ENCODE measurements at regions not wholly inside any gene's neighbourhood (a gene's known extent, or its start where the extent isn't known, plus 50 kb on each side); places are given as distances from the start of the nearest gene placed in this dataset.
A peak's percentile ranks its signal among the peaks of the same experiment; 100 is the strongest.

- BruUV-seq (replicated peaks), result no TSS peak
- Histone ChIP-seq H3K4me1 (ENCODE audit: control insufficient read depth, extremely low read depth, insufficient read depth, low read length) (peaks cover 35% of the 10 kb centered on the region), H3K9me1 (replicated peaks; ENCODE audit: control insufficient read depth, extremely low read depth, insufficient read depth, low read length) (no peaks in the 10 kb centered on the region), H3K27ac (ENCODE audit: insufficient read depth, low read depth, low read length) (peak overlapping the region; percentile 74), H4K20me1 (replicated peaks; ENCODE audit: control insufficient read depth, extremely low read depth, insufficient read depth, low read length) (no peaks in the 10 kb centered on the region), H3K27me3 (ENCODE audit: control insufficient read depth in 2 of 2, insufficient read depth in 2 of 2, low read length in 2 of 2) (no peaks in the 10 kb centered on the region), H2AFZ (ENCODE audit: low read depth, low read length) (peak overlapping the region; percentile 34), H3K4me2 (ENCODE audit: insufficient read depth, low read length) (peak overlapping the region; percentile 30), H3K4me3 (replicated peaks in 1 of 3; ENCODE audit: insufficient read depth in 1 of 3, low read depth in 1 of 3, low read length in 3 of 3) (no peak overlapping the region), H3K9me3 (replicated peaks; ENCODE audit: control insufficient read depth, insufficient read depth, low read length) (no peaks in the 10 kb centered on the region), H3K36me3 (ENCODE audit: control insufficient read depth in 2 of 2, extremely low read depth in 1 of 2, insufficient read depth in 2 of 2, low read length in 2 of 2) (no peaks in the 10 kb centered on the region), H3K9ac (replicated peaks; ENCODE audit: extremely low read depth, insufficient read depth, low read length) (peak overlapping the region; percentile 37), H3K79me2 (ENCODE audit: control insufficient read depth, insufficient read depth, low read length) (no peaks in the 10 kb centered on the region)
- peak; percentile 83 for FAIRE-seq
- ChIA-PET CTCF (interaction anchor here (0.6 to 1.0 kb wide), 5 partner anchors 14 to 115 kb away, joined by 3 to 4 read pairs (median 4); no protein-coding TSS in a partner anchor), POLR2A (interaction anchor here (0.6 kb wide), 1 partner anchor 149 kb away, joined by 6 read pairs; no protein-coding TSS in a partner anchor)
- peak; percentile 45 for TF ChIP-seq FOS (IDR thresholded peaks at IDR 0.05; ENCODE audit: borderline replicate concordance, insufficient read depth, low read length)
- TF ChIP-seq POLR2A (IDR thresholded peaks at IDR 0.05; ENCODE audit: low read depth, low read length), result no peak
- TF ChIP-seq GATA2 (IDR thresholded peaks at IDR 0.05; ENCODE audit: insufficient read depth, insufficient read length, low read depth, low read length), result peak; percentile 58
- intact Hi-C loops (cut with micrococcal nuclease), result no loop called here
- dilution Hi-C loops (cut with MboI; ENCODE audit: extremely low pct_ligation_motif_present, low sequenced_read_pairs), result no loop called here
- peak; percentile 46 for DNase-seq (ENCODE audit: low read depth, low spot score)
These were observed 170.9 kb downstream of the FGF1 start for GRCh38 chr5:142515036-142515435.

GRCh38 chr5:142514196-142514595 is 171.7 kb downstream of the FGF1 start:
- ChIA-PET CTCF (interaction anchor here (0.9 to 1.4 kb wide), 3 partner anchors 29 to 88 kb away, joined by 3 to 4 read pairs (median 3); no protein-coding TSS in a partner anchor), POLR2A (no interaction called here)
- Histone ChIP-seq H3K36me3 (ENCODE audit: control insufficient read depth in 2 of 2, extremely low read depth in 1 of 2, insufficient read depth in 2 of 2, low read length in 2 of 2) (no peaks in the 10 kb centered on the region), H3K27ac (ENCODE audit: insufficient read depth, low read depth, low read length) (peak overlapping the region; percentile 74), H3K9ac (replicated peaks; ENCODE audit: extremely low read depth, insufficient read depth, low read length) (no peak overlapping the region), H3K4me3 (replicated peaks in 1 of 3; ENCODE audit: insufficient read depth in 1 of 3, low read depth in 1 of 3, low read length in 3 of 3) (no peak overlapping the region), H4K20me1 (replicated peaks; ENCODE audit: control insufficient read depth, extremely low read depth, insufficient read depth, low read length) (no peaks in the 10 kb centered on the region), H3K9me3 (replicated peaks; ENCODE audit: control insufficient read depth, insufficient read depth, low read length) (no peaks in the 10 kb centered on the region), H3K9me1 (replicated peaks; ENCODE audit: control insufficient read depth, extremely low read depth, insufficient read depth, low read length) (no peaks in the 10 kb centered on the region), H3K27me3 (ENCODE audit: control insufficient read depth in 2 of 2, insufficient read depth in 2 of 2, low read length in 2 of 2) (no peaks in the 10 kb centered on the region), H3K79me2 (ENCODE audit: control insufficient read depth, insufficient read depth, low read length) (no peaks in the 10 kb centered on the region), H3K4me1 (ENCODE audit: control insufficient read depth, extremely low read depth, insufficient read depth, low read length) (peaks cover 38% of the 10 kb centered on the region), H2AFZ (ENCODE audit: low read depth, low read length) (no peak overlapping the region), H3K4me2 (ENCODE audit: insufficient read depth, low read length) (peak overlapping the region; percentile 41)
- DNase-seq (ENCODE audit: low read depth, low spot score), result peak; percentile 45
- no TSS peak for BruUV-seq (replicated peaks)
- TF ChIP-seq MYC (IDR thresholded peaks at IDR 0.05; ENCODE audit: low read depth, low read length), result no peak
- TF ChIP-seq JUN (IDR thresholded peaks at IDR 0.05; ENCODE audit: borderline replicate concordance, insufficient read depth, insufficient read length, low read depth), result no peak
- no peak for TF ChIP-seq CTCF (IDR thresholded peaks at IDR 0.05; ENCODE audit: extremely low read depth in 1 of 2, insufficient read depth in 1 of 2, low read depth in 1 of 2, low read length in 2 of 2)
- TF ChIP-seq EZH2 (IDR thresholded peaks at IDR 0.05; ENCODE audit: borderline replicate concordance, low read depth, low read length, severe bottlenecking), result no peak
- TF ChIP-seq FOS (IDR thresholded peaks at IDR 0.05; ENCODE audit: borderline replicate concordance, insufficient read depth, low read length), result no peak
- no peak for TF ChIP-seq POLR2AphosphoS5 (IDR thresholded peaks at IDR 0.05; ENCODE audit: insufficient read depth, low read depth, low read length)
- no peak for TF ChIP-seq POLR2A (IDR thresholded peaks at IDR 0.05; ENCODE audit: low read depth, low read length)
- TF ChIP-seq GATA2 (IDR thresholded peaks at IDR 0.05; ENCODE audit: insufficient read depth, insufficient read length, low read depth, low read length), result no peak
- TF ChIP-seq MAX (IDR thresholded peaks at IDR 0.05; ENCODE audit: insufficient read depth, insufficient read length), result no peak
- FAIRE-seq, result peak; percentile 77
- intact Hi-C loops (cut with micrococcal nuclease) (no loop called here), dilution Hi-C loops (cut with MboI; ENCODE audit: extremely low pct_ligation_motif_present, low sequenced_read_pairs) (no loop called here)
